ENCODE measurements at regions not wholly inside any gene's neighbourhood (a gene's known extent, or its start where the extent isn't known, plus 50 kb on each side); places are given as distances from the start of the nearest gene placed in this dataset.
"Not testable (repeated sequence)": the region's sequence is repeated elsewhere in the genome, so short reads cannot be mapped to it uniquely, and the experiment has no call there.

- not testable (repeated sequence) for H3K36me3 Mint-ChIP-seq; H3K4me1 Mint-ChIP-seq; H3K9me3 Mint-ChIP-seq; H3K4me3 Mint-ChIP-seq; ATAC-seq; DNase-seq (ENCODE audit: low spot score in 2 of 2); H3K27ac Mint-ChIP-seq
These were observed 83.1 kb upstream of the TMTC2 start for GRCh38 chr12:82603647-82604046.

- DNase-seq (ENCODE audit: low spot score in 2 of 2) (no peak), ATAC-seq (no peak)
- Mint-ChIP-seq H3K4me1 (no peaks in the 10 kb centered on the region), H3K9me3 (peaks cover 4% of the 10 kb centered on the region), H3K4me3 (no peak overlapping the region), H3K27ac (no peak overlapping the region), H3K36me3 (no peaks in the 10 kb centered on the region)
These were observed 81.6 kb upstream of the TMTC2 start for GRCh38 chr12:82605115-82605514.

GRCh38 chr12:82608706-82609105, 78.0 kb upstream of the TMTC2 start:
- Mint-ChIP-seq H3K36me3 (no peaks in the 10 kb centered on the region), H3K4me1 (no peaks in the 10 kb centered on the region), H3K4me3 (no peak overlapping the region), H3K27ac (no peak overlapping the region), H3K9me3 (peaks cover 4% of the 10 kb centered on the region)
- DNase-seq (ENCODE audit: low spot score in 2 of 2) (no peak), ATAC-seq (no peak)

GRCh38 chr12:82609234-82609914, 77.3 kb upstream of the TMTC2 start:
- Mint-ChIP-seq H3K4me1 (no peaks in the 10 kb centered on the region), H3K4me3 (no peak overlapping the region), H3K9me3 (peaks cover 4% of the 10 kb centered on the region), H3K27ac (no peak overlapping the region), H3K36me3 (no peaks in the 10 kb centered on the region)
- no peak for ATAC-seq
- no peak for DNase-seq (ENCODE audit: low spot score in 2 of 2)

DNA sequence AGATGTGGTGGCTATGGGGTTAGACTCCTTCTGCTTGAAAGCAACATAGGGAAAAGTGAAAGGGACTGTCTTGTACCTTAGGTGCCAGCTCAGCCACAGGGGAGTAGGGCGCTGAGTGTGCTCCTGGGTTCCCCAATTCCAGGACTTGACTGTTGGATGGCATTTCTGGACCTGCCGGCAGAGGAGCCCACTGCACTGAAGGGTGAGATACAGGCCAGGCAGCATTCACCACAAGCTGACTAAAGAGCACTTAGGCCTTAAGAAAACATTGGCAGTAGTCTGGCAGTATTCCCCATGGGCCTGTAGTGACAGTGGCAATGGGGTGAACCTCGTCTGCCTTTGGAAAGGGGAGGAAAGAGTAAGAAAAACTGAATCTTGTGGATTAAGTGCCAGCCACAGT, 67.1 kb upstream of the TMTC2 start:
- ATAC-seq: peak; percentile 32
- no peaks in the 10 kb centered on the region for H3K4me1 Mint-ChIP-seq

DNA sequence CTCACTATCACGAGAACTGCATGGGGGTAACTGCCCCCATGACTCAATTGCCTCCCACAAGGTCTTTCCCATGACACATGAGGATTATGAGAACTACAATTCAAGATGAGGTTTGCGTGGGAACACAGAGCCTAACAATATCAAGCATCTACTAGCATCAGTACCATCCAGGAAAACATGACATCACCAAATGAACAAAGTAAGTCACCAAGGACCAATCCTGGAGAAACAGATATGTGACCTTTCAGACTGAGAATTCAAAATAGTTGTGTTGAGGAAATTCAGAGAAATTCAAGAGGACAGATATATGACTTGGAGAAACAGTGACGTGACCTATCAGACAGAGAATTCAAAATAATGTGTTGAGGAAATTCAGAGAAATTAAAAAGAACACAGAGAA, 65.8 kb upstream of the TMTC2 start:
- Mint-ChIP-seq H3K4me3 (no peak overlapping the region), H3K4me1 (no peaks in the 10 kb centered on the region), H3K27ac (no peak overlapping the region), H3K36me3 (no peaks in the 10 kb centered on the region), H3K9me3 (no peaks in the 10 kb centered on the region)
- ATAC-seq (no peak), DNase-seq (ENCODE audit: low spot score in 2 of 2) (no peak)

More for the DNA sequence above, 67.1 kb upstream of the TMTC2 start:
- H3K27ac Mint-ChIP-seq: no peak overlapping the region
- no peaks in the 10 kb centered on the region for H3K36me3 Mint-ChIP-seq
- no peak for DNase-seq (ENCODE audit: low spot score in 2 of 2)
- no peaks in the 10 kb centered on the region for H3K9me3 Mint-ChIP-seq
- H3K4me3 Mint-ChIP-seq: no peak overlapping the region

DNA sequence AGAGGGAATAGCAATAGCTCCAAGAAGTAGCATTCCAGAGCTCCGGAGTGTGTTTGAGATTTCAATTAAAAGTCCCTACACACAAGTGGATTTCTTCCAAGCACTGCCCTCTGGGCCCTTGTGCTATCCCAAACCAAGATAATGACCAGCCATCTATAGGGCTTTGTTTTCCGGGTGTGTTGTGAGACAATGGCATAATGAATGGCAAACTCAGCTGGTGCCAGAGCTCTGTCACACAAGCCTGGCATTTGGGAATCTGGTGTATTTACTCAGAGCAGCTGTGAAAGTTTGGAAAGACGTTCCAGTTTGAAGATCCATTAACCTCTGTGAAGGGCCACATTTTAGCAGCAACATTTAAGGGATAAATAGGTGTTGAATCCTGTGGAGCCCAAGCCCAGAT, 61.2 kb upstream of the TMTC2 start:
- Mint-ChIP-seq H3K9me3 (no peaks in the 10 kb centered on the region), H3K27ac (no peak overlapping the region), H3K4me3 (no peak overlapping the region), H3K36me3 (no peaks in the 10 kb centered on the region), H3K4me1 (no peaks in the 10 kb centered on the region)
- DNase-seq (ENCODE audit: low spot score in 2 of 2): no peak
- ATAC-seq: no peak

- no peak overlapping the region for H3K27ac Mint-ChIP-seq
- ATAC-seq: peak; percentile 24
- H3K4me1 Mint-ChIP-seq: no peaks in the 10 kb centered on the region
- no peak overlapping the region for H3K4me3 Mint-ChIP-seq
- no peaks in the 10 kb centered on the region for H3K9me3 Mint-ChIP-seq
- DNase-seq (ENCODE audit: low spot score in 2 of 2): no peak
- no peaks in the 10 kb centered on the region for H3K36me3 Mint-ChIP-seq
These were observed 58.9 kb upstream of the TMTC2 start for GRCh38 chr12:82627799-82628198.

- H3K27ac Mint-ChIP-seq; ATAC-seq; DNase-seq (ENCODE audit: low spot score in 2 of 2); H3K4me1 Mint-ChIP-seq; H3K4me3 Mint-ChIP-seq; H3K9me3 Mint-ChIP-seq; H3K36me3 Mint-ChIP-seq: not testable (repeated sequence)
These were observed 52.0 kb upstream of the TMTC2 start for GRCh38 chr12:82634495-82635258.

GRCh38 chr12:82635263-82635662, 51.4 kb upstream of the TMTC2 start:
- no peaks in the 10 kb centered on the region for H3K4me1 Mint-ChIP-seq
- ATAC-seq (no peak), DNase-seq (ENCODE audit: low spot score in 2 of 2) (no peak)
- H3K9me3 Mint-ChIP-seq: no peaks in the 10 kb centered on the region
- H3K36me3 Mint-ChIP-seq: no peaks in the 10 kb centered on the region
- H3K27ac Mint-ChIP-seq: no peak overlapping the region
- no peak overlapping the region for H3K4me3 Mint-ChIP-seq
